HG02973 (cell line): ENCODE measurements at regions not wholly inside any gene's neighbourhood (a gene's known extent, or its start where the extent isn't known, plus 50 kb on each side); places are given as distances from the start of the nearest gene placed in this dataset.

ENCODE experiments used
- ATAC-seq: cut with Tn5 transposase; IDR thresholded peaks from one replicate; pipeline ENCODE4 v1.9.1; 2021; ENCODE audit warnings: moderate library complexity; ENCODE audit not compliant: unreplicated experiment

- no peak for ATAC-seq
Measured at GRCh38 chr1:5640845-5641244, 351.4 kb downstream of the NPHP4 start.

DNA sequence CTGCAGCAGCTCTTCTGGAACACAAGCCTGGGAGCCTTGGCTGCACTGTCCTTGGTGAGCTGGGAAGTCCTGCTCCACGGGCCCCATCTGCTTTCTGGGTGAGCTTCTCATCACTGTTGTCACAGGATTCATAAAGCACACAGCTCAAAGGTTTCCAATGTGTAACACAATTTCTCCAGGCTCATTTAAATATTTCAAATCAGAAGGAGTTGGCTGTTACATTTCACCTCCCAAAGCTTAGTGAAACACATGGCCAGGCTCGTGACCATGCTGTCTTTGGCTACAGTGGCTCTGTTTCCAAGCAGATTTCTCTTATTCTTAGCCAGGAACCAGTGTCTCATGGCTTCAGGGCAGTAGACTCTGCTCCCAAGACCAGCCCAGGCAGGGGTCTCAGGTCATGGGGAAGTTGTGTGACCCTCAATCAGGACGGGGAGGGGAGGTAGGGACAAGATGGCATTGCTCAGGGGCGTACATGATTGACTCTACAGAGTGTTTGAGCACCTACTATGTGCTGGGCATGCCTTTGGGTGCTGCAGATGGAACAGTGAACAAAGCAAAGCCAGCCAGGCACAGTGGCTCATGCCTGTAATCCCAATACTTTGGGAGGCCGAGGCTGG is 353.0 kb downstream of the NPHP4 start:
- ATAC-seq: no peak

GRCh38 chr1:5638582-5638981 is 353.6 kb downstream of the NPHP4 start:
- no peak for ATAC-seq

DNA sequence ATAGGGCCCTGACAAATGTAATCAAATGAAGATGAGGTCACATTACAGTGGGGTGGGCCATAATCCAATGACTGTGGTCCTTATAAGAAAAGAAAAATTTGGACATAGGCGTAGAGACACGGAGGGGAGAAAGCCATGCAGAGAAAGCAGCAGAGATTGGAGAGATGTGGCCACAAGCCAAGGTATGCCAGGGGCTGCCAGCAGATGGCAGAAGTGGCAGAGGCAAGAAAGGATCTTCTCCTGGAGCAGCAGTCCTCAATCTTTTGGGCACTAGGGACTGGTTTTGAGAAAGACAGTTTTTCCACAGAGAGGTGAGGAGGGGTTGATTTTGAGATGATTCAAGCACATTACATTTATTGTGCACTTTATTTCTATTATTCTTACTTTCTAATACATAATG is 355.1 kb downstream of the NPHP4 start:
- no peak for ATAC-seq

DNA sequence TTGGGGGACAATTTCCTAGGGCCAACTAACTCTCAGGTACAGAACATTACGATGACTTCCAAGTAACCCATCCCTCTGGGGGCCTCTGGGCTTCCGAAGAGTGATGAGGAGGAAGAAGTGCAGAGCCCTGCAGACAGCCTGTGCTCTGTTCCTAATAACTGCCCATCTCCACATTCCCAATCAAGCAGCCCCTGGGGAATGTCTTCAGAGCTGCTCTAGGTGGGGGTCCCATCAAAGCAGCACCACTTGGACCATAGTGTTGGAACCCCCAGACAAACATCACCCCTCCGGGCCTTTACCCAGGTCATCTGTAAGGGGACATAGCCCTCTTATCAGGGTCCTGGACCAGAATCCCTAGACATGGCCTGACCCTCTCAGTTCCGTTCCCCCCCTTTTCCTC is 357.3 kb downstream of the NPHP4 start:
- no peak for ATAC-seq

DNA sequence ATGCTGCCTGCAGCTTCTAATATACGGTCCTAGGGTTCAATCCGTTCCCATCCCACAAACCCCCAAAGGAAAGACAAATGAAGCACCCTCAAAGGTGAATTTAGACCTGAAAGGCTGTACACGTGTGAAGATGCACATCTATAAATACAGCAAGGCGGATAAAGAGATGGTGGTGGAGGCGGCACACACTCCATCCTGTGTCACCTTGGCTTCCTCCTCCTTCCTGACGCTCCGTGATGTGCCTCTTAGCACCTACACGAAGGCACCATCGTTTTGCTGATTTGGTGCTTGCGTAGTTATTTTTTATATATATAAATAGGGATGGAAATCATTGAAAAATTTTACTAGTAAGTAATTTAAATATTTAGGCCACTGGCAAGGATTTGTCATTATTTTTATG is 359.4 kb downstream of the NPHP4 start:
- ATAC-seq: no peak

DNA sequence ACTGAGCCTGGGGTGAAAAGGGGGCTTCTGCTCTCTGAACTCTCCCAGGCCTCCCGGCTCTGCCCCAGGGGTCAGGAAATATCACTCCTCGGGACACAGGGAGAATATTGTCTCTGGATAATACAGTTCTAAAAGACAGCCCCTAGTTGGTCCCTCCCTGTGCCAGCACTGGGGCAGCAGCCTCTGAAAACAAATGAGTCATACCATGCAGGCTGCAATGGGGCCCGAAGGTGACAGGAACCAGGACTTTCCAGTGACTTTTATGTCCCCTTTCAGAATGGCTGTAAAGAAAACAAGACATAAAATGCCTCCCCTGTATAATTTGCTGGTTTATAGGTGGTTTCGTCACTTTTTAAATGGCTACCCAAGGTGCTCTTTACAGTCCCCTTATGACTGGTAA is 360.0 kb downstream of the NPHP4 start:
- ATAC-seq: no peak

DNA sequence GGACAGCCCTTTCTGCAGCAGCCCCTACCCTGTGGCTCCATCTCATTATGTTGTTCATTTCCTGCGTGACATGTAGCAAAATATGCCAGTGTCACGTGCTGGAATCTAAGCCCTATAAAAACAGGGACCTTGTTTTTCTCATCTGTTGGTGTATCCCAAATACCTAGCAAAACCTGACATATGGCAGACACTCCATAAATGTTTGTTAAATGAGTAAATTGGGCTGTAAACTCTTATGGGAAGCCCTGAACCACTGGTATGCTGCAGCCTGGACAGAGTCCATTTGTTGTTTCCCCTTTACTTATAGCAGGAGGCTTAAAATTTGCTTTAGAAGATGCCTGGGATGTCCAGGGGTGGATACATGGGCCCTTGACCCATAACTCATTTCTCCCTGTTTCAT is 363.8 kb downstream of the NPHP4 start:
- no peak for ATAC-seq

GRCh38 chr1:5623399-5623798 is 368.8 kb downstream of the NPHP4 start:
- no peak for ATAC-seq

- ATAC-seq: no peak
Measured at GRCh38 chr1:5622412-5622811, 369.8 kb downstream of the NPHP4 start.

DNA sequence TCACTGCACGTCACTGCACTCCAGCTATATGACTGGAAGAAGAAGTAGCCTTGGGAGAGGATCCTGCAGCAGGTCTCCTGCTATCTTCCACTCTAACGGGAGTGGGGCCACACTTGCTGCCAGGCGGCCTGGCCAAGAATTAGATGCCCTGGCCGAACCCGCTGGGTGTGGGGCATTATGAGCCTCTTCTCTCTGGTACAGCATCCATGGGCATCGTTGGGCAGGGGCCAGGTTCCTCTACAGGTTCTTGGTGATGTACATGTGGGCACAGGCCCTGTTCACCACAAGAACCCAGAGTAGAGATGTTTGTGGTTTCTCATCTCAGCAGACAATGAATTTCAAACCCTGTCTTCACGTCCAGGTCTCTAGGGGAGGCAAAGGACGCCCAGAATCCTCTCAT is 370.5 kb downstream of the NPHP4 start:
- ATAC-seq: no peak

DNA sequence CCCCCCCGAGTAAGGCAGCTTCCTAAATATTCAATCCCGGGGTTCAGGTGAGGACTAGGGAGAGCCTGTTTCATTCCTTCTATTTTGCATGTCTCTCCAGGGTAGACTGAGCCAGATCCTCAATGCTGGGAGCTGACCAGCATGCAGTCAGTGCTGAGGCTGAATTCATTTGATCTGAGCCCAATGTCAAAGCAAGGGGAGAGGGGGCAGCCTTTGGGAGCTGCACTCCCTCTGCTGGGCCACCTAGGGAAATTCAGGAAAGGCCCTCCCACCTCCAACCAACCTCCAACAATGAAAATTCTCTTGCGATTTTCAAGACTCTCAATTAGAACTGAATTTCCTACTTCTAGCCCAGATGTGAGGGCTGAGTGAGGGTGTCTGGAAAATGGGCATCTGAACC is 371.2 kb downstream of the NPHP4 start:
- no peak for ATAC-seq

- ATAC-seq: no peak
Measured at GRCh38 chr1:5620418-5620817, 371.8 kb downstream of the NPHP4 start.

DNA sequence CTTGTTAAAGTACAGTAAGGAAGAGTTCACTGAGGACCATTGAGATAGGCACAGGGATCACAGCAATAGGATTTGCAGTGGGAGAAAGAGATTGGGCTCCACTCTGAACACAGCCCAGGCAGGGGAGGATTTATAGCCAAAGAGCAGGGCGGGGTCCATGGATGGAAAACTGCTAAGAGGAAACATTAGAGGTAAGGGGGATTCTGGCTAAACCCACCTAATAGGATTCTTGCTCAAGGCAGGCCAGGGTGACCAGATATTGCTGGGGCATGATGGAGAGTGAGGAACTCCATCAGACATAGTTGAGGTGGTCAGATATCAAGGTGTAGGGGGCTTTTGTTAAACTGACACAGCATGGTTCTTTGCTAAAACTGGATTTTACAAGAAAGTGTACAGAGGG is 372.8 kb downstream of the NPHP4 start:
- ATAC-seq: no peak

- ATAC-seq: no peak
Measured at GRCh38 chr1:5617546-5617945, 374.7 kb downstream of the NPHP4 start.

DNA sequence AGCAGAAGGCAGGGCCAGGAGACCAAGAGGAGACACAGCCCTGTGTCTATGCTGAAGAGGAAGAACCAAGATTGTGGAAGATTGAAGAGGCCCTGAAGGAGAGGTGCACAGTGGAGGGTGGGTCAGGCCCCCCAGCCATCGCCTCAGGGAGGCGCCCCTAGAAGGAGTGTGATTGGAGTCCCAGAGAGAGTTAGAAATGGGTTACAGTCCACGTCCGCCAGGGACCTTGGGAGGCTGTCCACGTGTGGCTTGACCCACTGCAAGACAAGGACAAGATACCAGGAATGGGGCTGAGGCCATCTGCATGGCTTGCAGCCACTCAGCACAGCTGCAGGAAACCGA is 375.1 kb downstream of the NPHP4 start:
- no peak for ATAC-seq

GRCh38 chr1:5616366-5617178 is 375.7 kb downstream of the NPHP4 start:
- no peak for ATAC-seq

- ATAC-seq: no peak
Measured at GRCh38 chr1:5615076-5615475, 377.1 kb downstream of the NPHP4 start.

DNA sequence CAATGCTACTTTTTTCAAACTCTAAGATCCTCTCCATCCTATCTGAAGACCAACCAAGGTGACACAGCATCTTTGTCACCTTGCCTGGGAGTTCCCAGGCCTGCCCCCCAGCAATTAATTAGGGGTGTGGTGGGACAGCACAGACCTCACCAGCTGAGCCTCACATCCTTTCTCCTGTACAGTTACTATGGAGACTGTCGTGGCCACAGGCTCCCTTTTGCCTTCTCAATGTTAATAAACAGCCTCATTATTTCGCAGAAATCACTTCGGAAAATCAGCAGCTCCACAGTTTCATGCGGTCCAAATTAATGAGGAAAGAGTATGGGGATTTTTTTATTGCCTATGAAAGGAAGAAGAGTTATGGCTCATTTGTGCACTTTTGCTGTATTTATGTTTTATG is 378.3 kb downstream of the NPHP4 start:
- no peak for ATAC-seq

DNA sequence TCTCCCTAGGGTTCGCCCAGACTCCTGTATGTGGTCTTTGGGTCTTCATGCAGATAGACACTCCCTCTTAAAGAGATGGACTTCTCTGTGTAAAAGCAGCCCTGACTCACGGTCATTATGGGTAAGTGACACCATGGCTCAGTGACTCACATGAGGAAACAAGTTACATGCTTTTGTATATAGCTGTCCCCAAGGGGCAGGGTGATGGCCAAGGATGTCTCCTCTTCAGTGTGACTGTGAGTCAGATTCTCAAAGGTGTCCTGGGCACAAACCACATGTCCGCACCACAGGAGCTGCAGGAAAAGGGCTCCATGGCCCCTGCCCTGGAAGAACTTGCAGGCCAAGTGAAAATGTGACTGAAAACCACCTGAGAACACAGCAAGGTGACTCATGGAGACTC is 380.4 kb downstream of the NPHP4 start:
- no peak for ATAC-seq

- no peak for ATAC-seq
Measured at GRCh38 chr1:5611431-5611830, 380.8 kb downstream of the NPHP4 start.

DNA sequence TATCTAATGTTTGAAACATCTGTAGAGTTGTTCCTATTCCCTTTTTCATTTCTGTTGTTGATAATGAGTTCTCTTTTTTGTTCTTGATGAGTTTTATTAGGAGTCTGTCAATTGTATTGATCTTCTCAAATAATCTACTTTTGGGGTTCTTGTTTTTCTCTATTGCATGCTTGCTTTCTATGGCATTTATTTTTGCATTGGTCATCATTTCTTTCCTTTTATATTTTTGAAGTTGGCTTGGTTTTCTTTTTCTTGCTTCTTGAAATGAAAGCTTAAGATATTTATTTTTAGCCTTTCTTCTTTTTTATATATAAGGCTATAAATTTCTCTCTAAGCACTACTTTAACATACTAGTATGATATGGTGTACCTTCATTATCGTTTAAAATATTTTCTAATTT is 381.8 kb downstream of the NPHP4 start:
- ATAC-seq: no peak
